Bronchial epithelial cell (primary cell): ENCODE measurements at regions not wholly inside any gene's neighbourhood (a gene's known extent, or its start where the extent isn't known, plus 50 kb on each side); places are given as distances from the start of the nearest gene placed in this dataset.

Experiments used
- DNase-seq: peaks from one replicate; pipeline ENCODE4 v3.0.0-alpha.2; 2010; ENCODE audit warnings: low read depth
- FAIRE-seq: peaks from 2 replicates; lab custom pipeline; 2011; peaks lifted over from hg19 to GRCh38; lab: Jason Lieb, UNC
- H3K27me3 ChIP-seq: 2 replicates; pipeline ENCODE4 v1.5.1; 2011; ENCODE audit warnings: low read length; ENCODE audit not compliant: control insufficient read depth, insufficient read depth
- H3K36me3 ChIP-seq: 2 replicates; pipeline ENCODE4 v1.5.1; 2011; ENCODE audit warnings: low read length; ENCODE audit not compliant: control insufficient read depth, insufficient read depth
- H3K4me3 ChIP-seq: 2 replicates; pipeline ENCODE4 v1.5.1; 2011; ENCODE audit warnings: mild to moderate bottlenecking, low read depth, low read length, control low read depth
- TF ChIP-seq, protein P1 (sequence below): IDR thresholded peaks from 2 replicates; pipeline ENCODE4 v1.5.1; 2011; ENCODE audit warnings: mild to moderate bottlenecking, moderate library complexity, low read length, control low read depth, inconsistent platforms; ENCODE audit not compliant: insufficient read depth, severe bottlenecking

DNA sequence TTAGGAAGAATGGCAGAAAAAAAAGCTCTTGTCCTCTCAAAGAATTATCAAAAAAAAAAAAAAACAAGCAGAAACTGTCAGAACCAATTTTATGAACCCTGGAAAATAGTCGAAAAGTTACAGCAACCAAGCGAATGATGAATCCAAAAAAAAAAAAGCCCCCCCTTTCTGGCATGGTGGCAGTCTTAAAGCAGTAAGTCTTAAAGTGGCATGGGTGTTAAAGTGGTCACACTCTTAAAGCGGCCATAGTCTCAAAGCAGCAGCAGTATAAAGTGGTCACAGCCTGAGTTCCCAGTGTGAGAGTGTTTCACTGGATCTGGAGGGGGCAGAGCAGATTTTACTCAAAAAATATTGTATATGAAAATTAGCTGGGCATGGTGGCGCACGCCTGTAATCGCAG, 96.8 kb upstream of the RAB18 start:
- H3K36me3 ChIP-seq: no peaks in the 10 kb centered on the region
- H3K4me3 ChIP-seq: no peak overlapping the region
- H3K27me3 ChIP-seq: no peaks in the 10 kb centered on the region
- TF ChIP-seq, protein P1, sequence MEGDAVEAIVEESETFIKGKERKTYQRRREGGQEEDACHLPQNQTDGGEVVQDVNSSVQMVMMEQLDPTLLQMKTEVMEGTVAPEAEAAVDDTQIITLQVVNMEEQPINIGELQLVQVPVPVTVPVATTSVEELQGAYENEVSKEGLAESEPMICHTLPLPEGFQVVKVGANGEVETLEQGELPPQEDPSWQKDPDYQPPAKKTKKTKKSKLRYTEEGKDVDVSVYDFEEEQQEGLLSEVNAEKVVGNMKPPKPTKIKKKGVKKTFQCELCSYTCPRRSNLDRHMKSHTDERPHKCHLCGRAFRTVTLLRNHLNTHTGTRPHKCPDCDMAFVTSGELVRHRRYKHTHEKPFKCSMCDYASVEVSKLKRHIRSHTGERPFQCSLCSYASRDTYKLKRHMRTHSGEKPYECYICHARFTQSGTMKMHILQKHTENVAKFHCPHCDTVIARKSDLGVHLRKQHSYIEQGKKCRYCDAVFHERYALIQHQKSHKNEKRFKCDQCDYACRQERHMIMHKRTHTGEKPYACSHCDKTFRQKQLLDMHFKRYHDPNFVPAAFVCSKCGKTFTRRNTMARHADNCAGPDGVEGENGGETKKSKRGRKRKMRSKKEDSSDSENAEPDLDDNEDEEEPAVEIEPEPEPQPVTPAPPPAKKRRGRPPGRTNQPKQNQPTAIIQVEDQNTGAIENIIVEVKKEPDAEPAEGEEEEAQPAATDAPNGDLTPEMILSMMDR: no peak
- DNase-seq: no peak
- no peak for FAIRE-seq

DNA sequence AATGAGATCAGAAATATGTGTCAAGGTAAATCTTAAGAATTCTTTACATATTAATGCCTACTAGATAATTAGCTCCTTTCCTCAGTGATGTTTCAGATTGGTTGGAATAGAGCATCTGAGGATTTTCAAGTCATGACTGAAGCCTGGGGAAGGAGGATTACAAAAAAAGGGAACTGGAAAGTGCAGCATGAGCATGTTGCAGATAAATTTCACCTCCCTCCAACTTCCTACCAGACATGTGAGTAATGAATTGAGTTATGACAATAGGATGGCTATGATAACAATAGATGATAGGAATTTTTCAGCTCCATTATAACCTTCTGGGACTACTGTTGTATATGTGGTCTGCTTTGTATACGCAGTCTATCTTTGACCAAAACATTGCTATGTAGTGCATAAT, 104.2 kb upstream of the RAB18 start:
- TF ChIP-seq, protein P1: no peak
- no peaks in the 10 kb centered on the region for H3K36me3 ChIP-seq
- no peak overlapping the region for H3K4me3 ChIP-seq
- FAIRE-seq (no peak), DNase-seq (no peak)
- no peaks in the 10 kb centered on the region for H3K27me3 ChIP-seq

DNA sequence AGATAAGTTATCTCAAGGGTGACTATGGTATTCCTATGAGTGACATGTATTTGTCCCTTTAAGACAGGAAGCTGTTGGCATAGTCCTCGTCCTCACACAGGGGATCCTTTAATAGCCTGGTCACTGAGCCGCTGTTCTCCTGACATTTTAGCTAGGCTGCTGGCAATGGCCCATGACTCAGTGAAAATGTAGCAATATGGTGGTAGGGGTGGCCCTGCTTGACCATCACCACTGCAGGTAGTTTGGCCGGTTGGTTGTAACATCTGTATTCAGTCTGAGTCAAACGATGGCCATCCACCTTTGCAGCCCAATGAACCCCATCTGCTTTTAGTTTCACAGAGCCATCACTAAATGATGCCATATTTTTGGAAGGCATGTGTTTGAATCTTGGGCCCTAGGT, 110.1 kb upstream of the RAB18 start:
- no peak overlapping the region for H3K4me3 ChIP-seq
- H3K36me3 ChIP-seq: no peaks in the 10 kb centered on the region
- TF ChIP-seq, protein P1: no peak
- no peak for DNase-seq
- H3K27me3 ChIP-seq: no peaks in the 10 kb centered on the region
- peak; percentile 58 for FAIRE-seq

- DNase-seq (no peak), FAIRE-seq (no peak)
- Histone ChIP-seq H3K36me3 (no peaks in the 10 kb centered on the region), H3K27me3 (no peaks in the 10 kb centered on the region), H3K4me3 (no peak overlapping the region)
- TF ChIP-seq, protein P1: no peak
These were observed 111.5 kb upstream of the RAB18 start for GRCh38 chr10:27392606-27393005.

- TF ChIP-seq, protein P1: no peak
- no peak for FAIRE-seq
- Histone ChIP-seq H3K27me3 (no peaks in the 10 kb centered on the region), H3K36me3 (no peaks in the 10 kb centered on the region), H3K4me3 (no peak overlapping the region)
- peak; percentile 12 for DNase-seq
These were observed 112.2 kb upstream of the RAB18 start for GRCh38 chr10:27391916-27392315.

- TF ChIP-seq, protein P1: no peak
- no peak overlapping the region for H3K4me3 ChIP-seq
- FAIRE-seq: peak; percentile 93
These were observed 112.8 kb upstream of the RAB18 start for GRCh38 chr10:27391325-27391724.

More at GRCh38 chr10:27391325-27391724, 112.8 kb upstream of the RAB18 start:
- peak; percentile 81 for DNase-seq
- Histone ChIP-seq H3K36me3 (no peaks in the 10 kb centered on the region), H3K27me3 (no peaks in the 10 kb centered on the region)
